ENCODE measurements at regions not wholly inside any gene's neighbourhood (a gene's known extent, or its start where the extent isn't known, plus 50 kb on each side); places are given as distances from the start of the nearest gene placed in this dataset.

DNA sequence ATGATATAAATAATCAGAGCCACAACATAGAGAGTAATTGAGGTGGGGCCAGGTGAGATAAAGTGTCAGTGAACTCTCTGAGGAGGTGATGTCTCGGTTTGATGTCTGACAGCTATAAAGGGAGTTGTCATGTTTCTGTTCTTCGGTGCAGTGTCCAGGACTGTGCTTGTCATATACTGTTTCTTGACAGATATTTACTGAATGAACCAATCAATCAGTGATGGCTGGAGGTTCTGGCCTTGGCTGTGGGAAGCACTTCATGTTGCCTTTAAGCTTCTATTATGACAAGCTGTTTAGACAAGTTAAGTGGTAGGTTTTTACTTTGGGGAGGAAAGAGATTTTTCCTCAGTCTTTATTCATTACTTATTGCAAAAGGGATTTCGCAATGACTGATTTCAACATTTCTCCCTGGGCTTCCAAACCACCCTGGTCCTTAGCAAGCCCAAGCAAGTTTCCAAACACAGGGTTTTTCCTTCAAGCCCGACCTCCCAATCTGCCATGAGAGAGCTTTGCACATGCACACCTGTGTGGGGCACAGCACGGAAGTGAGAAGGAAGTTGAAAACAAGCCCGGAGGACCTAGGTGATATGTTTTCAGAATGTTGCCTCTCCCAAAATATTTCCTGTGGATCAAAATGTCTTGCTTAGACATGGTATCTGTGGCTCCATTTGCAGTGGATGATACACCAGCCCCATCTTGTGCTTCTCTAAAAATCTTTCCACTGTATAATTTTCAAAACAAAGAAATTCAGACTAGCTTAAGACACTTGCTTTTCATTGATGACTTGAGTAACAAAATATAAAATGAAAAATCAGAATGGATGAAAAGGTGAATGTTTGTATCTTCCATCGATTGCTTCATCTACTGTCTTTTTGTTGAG is 567.3 kb upstream of the BTBD3 start:
- no peak for DNase-seq (ENCODE audit: low spot score)

DNA sequence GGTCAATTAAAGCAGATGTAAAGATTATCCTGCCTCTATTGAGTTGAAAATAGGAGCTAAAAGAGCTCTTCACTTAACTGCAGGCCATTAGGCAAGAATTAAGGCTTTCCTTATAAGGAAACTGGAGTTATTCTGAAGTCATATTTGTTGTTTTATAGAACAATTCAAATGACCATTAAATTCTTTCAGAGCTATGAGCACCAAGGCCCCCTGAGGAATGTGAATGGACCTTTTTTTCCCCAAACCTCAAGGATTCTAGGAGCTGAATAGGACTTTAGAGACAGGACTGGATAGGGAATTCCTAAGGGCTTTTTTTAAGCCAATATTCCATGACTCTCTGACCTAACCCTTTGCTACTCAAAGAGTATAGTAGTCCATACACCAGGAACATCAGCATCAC is 565.7 kb upstream of the BTBD3 start:
- no peak for DNase-seq (ENCODE audit: low spot score)

DNA sequence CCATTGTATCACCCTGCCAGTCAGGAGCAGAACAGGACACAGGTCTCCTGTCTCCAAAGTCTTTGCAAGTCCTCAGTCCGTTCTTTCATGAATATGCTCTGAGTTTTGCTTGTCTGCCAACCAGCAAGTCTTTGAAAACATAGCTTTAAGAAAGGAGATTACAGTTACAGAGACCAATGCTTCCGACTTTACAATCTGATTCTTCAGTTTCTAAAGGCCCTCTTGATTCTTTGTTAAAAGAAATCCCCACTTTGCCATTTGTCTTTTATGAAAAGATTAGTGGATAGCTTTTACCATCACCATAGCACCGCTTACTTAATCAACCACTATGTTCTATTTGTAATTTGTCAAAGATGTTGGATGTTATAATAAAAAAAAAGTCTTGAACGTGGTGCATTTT is 562.8 kb upstream of the BTBD3 start:
- no peak for DNase-seq (ENCODE audit: low spot score)

DNA sequence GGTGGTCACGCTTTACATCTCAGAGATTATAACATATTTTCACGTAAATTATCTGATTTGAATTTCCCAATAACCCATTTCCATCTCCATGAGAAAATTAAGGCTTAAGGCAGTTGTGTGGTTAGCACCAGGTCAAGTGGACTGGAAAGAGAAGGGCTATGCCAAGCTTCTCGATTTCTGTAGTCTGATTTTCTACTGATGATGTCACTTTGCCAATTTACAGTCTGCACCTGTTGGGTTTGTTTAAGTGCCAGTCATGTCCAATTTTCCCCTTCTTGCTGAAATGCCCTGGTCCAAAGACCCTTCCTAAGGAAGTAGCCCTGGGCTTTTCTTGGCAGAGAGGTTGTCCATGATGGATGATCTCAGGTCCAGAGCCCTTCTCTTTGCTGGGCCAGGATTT is 562.3 kb upstream of the BTBD3 start:
- DNase-seq (ENCODE audit: low spot score) = no peak

DNA sequence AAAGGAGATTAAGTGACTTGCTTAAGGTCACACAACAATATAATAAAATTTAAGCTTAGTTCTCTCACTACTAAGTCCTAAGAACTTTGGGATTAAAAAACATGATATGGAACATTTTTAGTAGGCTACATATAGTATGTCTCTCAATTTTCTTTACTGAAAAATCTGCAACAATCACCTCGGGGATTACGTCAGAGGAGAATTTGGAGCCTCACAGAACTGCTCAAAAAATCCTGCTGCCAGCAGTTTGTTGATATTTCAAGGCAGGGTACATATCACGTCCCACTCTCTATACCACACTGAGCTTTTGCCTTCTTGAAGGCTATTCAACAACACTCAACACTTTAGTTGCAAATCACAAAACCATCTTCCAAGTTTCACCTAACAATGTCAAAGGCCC is 561.6 kb upstream of the BTBD3 start:
- DNase-seq (ENCODE audit: low spot score) = no peak

DNA sequence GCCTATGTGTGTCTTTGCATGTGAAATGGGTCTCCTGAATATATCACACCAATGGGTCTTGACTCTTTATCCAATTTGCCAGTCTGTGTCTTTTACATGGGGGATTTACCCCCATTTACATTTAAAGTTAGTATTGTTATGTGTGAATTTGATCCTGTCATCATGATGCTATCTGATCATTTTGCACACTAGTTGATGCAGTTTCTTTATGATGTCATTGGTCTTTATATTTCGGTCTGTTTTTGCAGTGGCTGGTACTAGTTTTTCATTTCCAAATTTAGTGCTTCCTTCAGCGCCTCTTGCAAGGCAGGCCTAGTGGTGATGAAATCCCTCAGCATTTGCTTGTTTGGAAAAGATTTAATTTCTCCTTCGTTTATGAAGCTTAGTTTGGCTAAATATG is 555.2 kb upstream of the BTBD3 start:
- no peak for DNase-seq (ENCODE audit: low spot score)

DNA sequence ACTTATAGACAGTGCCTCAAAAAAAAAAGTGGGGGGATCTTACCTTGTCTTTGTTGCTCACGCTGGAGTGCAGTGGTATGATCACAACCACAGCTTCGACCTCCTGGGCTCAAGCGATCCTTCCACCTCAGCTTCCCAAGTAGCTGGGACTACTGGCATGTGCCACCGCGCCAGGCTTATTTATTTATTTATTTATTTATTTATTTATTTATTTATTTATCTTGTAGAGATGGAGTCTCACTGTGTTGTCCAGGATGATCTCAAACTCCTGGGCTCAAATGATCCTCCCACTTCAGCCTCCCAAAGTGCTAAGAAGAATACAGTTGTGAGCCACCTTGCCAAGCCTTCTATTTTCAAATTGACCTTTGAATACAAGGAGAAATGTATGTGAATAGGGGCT is 553.0 kb upstream of the BTBD3 start:
- no peak for DNase-seq (ENCODE audit: low spot score)

DNA sequence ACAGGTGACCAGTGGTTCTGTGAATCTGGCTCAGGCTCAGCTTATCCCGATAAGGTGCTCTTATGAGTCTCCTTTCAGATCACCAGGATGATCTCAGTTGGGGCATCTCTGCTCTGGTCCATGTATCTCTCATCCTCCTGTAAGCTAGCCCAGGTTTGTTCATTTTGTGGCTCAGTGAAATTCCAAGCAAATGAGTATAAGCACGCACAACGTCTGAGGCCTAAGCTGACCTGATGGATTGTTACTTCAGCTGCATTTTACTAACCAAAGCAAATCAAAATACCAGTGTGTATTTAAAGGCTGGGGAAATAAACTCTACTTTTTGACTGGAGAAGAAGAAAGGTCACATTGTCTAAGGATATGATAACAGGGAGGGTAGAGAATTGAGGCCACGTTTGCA is 551.0 kb upstream of the BTBD3 start:
- DNase-seq (ENCODE audit: low spot score) = no peak

DNA sequence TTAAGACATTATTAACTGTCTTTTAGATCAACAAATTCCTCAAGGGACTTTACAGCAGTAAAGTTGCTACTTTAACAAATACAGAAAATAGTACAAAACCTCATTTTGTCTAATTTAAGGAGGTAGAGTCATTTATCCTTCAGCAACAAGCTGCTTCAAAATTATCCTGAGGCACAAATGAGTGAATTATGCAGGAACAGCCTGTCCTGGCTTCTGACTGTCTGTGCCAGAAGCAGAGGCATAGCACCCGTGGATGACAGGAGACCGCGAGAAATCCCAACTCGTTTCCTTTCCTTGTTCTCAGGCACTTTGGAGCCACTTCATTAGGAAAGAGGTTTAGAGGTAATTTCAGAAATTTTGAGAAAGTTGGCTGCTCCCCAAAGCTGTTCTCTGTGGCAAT is 549.2 kb upstream of the BTBD3 start:
- no peak for DNase-seq (ENCODE audit: low spot score)

DNA sequence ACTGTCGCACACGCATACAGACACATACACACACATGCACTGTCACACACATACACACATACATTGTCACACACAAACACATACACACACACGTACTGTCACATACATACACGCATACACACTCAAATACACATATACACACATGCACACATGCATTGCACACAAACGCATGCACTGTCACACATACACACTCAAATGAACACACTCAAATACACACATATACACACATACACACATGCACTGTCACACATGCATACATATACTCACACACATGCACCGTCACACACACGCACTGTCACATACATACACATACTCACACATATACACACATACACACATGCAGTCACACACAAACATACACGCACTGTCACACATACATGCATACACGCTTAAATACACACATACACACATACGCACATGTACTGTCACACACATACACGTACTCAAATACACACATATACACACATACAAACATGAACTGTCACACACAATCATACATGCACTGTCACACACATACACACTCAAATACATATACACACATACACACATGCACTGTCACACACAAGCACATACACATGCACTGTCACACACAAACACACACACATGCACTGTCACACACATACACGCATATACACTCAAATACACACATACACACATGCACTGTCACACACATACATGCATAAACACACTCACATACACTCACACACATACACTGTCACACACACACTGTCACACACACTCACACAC is 548.6 kb upstream of the BTBD3 start:
- no peak for DNase-seq (ENCODE audit: low spot score)

DNA sequence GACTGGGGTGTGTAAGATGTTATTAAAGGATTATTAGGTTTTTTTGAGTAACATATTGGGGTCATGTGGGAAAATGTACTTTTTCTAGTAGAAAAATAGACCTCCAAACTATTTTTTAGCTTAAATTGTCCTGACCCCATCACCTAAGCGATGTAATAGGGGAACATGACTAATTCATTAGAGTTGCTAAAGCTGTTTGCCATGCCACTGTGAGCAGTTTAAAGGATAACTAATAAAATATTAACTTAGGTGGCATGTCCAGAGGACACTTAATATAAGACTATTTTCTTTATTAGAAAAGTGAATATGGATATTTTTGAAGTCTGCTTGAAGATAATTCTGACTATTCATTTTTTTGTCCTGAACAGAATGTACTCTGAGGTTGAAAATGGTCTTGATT is 545.9 kb upstream of the BTBD3 start:
- DNase-seq (ENCODE audit: low spot score) = no peak

DNA sequence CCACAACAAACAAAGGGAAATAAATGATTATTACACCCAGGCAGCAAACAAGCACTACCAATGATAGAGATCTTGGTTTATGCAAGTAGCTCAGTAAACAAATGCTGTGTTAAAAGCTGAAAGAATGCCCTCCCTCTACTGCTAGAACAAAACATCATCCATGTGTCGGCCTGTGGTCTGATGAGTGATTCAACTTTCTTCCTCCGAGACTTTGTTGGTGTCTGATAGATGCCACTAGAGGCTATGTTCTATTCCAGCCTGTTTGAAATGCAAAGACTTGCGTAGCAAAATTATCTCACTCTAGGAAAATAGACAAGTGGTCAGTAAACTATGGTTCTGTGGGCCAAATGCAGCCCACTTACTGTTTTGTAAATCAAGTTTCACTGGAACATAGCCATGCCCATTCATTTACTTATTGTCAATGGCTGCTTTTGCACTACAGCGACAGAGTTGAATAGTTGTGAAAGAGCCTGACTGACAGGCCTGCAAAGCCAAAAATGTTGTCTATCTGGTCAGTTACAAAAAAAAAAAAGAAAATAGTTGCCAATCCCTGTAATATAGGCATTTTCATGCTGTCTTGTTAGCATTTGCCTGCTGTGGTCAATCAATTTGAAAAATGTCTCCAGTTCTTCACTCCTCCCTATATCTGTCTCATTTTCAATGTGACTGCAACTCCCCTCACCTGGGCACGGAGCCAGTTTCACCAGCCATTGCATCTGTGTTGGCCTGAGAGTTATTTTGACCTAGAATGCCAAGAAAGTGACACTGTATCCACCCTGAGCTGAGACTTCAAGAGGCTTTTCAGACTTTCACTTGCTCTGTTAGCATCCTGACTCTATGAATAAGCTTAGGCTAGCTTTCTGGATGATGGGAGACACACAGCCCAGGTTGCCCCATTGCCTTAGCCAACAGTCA is 544.6 kb upstream of the BTBD3 start:
- no peak for DNase-seq (ENCODE audit: low spot score)

DNA sequence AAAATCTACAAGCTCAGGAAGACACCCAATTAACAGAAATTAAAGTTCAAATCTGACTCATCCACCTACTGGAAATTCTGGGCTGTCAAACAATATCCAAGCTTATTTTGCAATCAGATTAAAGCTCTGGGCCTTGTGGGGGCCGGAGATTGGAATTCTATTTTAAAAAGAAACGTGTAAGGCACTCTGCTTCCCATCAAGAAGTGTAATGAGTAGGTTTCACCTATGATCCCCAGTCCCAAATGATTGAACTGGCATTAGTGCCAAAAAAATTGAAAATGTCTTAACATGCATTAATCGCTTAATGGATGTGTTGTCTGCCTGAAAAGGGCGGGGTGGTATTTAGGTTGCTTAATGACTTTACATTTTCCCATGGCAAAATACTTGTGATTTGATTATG is 542.4 kb upstream of the BTBD3 start:
- DNase-seq (ENCODE audit: low spot score) = no peak

DNA sequence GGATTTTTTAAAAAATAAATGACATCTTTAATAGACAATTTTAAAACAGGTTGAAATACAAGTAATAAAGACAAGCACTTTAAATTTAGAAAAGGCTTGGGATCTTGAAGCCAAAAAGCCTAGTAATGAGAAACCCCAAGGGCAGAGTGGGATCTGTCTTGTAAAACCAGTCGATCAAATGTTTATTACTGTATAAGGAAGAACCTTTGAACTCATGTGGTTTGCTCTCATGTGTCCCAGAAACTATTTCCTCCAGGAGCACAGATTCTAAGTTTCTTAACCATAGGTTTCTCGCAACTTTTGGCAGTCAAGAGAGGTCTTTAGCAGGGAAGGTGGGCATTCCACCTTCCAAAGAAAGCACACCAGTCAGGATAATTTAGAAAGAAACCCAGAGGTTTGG is 541.7 kb upstream of the BTBD3 start:
- no peak for DNase-seq (ENCODE audit: low spot score)

DNA sequence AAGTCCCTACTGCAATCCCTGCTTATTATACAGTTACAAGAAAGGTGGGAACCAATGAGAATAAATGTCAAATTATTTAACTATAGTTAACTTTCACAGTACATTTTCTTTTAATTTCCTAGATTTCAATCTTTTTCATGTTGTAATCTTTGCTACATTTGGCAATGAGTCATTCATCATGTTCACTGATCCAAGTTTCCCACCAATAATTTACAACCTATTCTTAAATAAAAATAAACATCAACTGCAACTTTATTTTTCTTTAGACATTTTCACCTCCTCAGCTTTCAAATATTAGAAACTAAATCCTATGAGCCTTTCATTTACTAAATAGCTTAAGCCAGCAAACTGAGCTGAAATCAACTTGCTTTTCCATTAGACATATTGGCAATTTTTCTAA is 541.3 kb upstream of the BTBD3 start:
- no peak for DNase-seq (ENCODE audit: low spot score)

DNA sequence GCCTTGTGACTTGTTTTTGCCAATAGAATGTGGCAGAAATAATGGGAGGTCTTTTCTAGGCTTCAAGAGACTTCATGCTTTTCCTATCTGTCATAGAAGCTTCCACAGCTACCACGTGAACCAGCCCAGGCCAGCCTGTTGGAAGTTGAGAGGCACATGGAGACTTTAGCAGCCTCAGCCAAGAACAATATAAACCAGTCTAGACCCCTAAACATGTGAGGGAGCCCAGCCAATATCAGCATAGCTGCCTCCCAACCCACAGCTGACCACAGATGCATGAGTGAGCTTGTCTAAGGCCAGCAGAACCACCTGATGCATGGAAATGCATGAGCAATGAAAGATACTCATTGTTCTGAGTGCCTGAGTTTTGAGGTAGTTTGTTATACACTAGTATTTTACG is 540.7 kb upstream of the BTBD3 start:
- DNase-seq (ENCODE audit: low spot score) = no peak

DNA sequence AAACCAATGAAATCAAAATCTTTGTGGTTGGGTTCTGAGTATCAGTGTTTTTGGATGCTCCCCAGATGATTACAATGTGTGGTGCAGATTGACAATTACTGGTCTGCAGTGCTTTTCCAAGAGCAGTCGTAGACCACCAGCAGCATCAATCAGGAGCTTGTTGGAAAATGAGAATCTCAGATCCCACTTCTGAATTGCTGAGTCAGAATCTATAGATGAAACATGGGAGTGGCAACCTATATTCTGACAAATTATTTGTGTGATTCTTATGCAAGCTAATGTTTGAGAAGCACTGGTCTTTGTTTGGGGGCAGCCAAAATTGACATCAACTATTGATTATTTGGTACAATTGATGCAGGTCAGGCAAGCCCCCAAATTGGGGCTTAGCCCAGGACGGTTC is 539.9 kb upstream of the BTBD3 start:
- no peak for DNase-seq (ENCODE audit: low spot score)

DNA sequence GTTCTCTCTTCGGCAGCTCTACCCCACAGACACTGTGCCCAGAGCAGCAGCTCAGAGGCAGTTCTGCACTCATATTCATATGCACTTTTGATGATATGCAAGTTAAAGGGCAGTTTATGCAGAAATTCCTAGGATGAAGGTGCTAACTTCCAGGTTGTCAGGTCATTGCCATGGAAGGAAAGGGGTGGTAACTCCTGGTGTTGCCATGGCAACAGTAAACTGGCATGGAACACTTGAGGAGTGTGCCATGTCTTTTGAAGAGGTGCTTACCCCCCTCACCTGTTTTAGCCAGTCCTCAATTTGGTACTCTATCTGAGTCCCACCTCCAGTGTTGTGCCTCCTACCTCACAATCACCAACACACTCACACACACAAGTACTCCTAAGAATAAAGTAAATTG is 539.4 kb upstream of the BTBD3 start:
- no peak for DNase-seq (ENCODE audit: low spot score)

DNA sequence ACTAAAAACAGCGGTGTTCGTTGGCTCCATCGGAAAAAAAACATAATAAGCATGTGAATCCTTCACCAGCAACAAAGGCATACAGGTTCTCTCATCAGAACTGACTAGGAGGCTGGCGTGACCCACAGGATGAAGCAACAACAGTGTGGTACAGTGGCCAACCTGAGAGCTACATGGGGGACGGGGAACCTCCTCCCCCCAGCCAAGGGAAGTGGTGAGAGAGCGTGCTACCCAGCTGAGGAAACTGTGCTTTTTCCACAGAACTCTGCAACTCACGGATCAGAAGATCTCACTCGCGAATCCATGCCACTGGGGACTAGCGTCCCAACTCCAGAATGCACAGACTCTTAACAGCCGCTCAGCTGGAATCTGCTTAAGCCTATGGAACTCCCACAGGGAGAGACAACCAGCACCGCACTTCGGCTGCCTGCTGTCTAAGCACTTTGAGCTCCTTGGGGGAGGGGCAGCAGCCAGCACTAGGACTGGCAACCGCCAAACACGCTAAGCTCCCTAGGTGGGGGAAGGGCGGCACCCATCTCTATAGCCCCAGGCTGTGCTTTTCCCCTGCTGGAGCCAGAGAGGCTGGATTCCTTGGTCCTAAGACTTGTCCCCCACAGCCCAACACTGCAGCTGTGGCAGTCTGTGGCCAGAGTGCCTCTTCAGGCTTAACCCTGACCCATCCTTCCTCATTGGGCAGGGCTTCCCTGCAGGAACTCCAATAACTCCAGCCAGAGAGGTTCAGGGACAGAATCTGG is 538.3 kb upstream of the BTBD3 start:
- no peak for DNase-seq (ENCODE audit: low spot score)

DNA sequence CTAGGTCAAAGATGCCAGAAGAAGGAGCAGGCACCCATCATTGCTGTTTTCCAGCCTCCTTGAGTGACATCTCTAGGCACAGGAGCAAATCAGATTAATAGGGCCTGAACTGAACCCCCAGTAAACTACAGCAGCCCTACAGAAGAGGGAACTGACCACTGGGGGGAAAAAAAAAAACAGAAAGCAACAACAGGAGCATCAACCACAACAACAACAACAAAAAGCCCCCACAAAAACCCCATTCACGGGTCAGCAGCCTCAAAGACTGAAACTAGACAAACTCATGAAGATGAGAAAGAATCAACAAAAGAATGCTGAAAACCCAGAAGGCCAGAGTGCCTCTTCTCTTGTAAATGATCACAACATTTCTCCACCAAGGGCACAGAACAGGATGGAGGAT is 537.4 kb upstream of the BTBD3 start:
- no peak for DNase-seq (ENCODE audit: low spot score)

DNA sequence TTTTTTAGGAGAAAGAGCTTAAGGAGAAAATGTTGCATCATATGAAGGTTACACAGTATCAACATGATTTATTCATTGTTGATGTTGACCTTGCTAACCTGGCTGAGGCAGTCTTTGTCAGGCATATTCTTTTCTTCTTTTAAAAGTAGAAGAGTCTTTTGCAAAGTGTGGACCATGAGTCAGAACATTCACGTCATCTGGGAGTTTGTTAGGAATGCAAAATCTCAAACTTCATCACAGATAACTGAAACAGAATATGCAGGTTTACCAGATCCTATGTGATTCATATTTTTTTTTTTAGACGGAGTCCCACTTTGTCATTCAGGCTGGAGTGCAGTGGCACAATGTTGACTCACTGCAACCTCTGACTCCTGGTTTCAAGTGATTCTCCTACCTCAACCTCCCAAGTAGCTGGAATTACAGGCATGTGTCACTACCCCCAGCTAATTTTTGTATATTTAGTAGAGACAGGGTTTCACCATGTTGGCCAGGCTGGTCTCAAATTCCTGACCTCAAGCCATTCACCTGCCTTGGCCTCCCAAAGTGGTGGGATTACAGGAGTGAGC is 530.4 kb upstream of the BTBD3 start:
- no peak for DNase-seq (ENCODE audit: low spot score)

DNA sequence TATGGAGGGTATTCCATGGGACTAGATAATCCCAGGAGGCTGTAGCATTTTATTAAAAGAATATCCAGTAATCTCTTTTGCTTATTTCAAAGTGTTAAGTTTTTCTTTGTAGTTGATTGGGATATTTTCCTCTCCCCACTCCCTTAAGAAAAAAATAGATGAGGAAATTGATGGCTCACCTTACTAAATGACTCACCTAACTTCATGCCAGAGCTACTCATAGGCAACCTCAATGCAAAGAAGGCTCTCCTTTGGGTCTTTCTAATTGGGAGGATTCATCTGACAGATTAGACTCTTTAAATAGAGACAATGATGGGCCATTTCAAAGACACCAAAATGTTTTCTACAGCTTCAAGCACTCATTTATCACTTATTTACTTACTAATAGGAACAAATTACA is 528.5 kb upstream of the BTBD3 start:
- no peak for DNase-seq (ENCODE audit: low spot score)
